ENCODE measurements at regions not wholly inside any gene's neighbourhood (a gene's known extent, or its start where the extent isn't known, plus 50 kb on each side); places are given as distances from the start of the nearest gene placed in this dataset.

DNA sequence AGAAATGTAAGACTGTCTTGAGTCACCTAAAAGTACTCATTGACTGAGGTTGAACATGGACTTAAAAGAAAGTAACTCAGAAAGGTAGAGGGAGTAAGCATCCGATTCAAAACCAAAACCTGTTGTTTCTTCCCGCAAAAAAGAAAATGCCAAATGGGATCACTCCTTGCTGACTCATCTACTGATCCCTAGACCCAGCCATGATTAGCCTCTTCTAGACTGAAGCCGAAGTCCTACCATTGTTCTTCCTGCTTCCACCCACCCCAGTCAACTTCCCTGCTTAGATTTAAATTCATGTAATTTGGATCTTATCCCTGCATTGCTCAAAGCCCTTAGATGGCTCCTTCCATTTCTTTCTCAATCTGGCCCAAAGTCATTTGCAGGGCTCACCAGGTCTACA, 760.5 kb upstream of the SOX9 start:
- TF ChIP-seq POLR2A (IDR thresholded peaks at IDR 0.05; ENCODE audit: low read depth, low read length) (no peak), TAF1 (IDR thresholded peaks at IDR 0.05; ENCODE audit: low read depth, low read length) (no peak)
